ENCODE measurements at regions not wholly inside any gene's neighbourhood (a gene's known extent, or its start where the extent isn't known, plus 50 kb on each side); places are given as distances from the start of the nearest gene placed in this dataset.

DNA sequence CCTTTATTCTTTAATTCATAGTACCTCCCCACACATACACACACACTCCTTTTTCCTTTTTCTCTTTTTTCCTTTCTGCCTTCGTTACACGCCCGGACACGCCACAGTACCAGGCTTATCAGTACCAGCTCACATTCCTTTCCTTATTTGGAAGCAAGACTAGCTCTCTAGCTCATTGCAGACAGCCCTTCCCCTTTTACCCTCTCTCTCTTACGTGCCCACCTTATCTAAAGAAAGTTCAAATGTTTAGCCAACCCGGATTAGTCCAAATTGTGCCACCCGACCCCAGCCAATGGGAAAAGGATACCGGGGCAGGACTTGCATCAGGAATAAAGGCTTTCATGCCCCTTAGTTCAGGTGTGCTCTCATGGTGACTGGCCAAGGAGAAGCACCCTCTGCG lies 194.7 kb upstream of the VCX3A start:
- Histone ChIP-seq H3K27me3 (replicated peaks; ENCODE audit: insufficient read depth) (no peaks in the 10 kb centered on the region), H3K9ac (no peak overlapping the region), H3K36me3 (ENCODE audit: low read depth) (no peaks in the 10 kb centered on the region), H3K4me2 (ENCODE audit: unreplicated experiment) (no peak overlapping the region), H3K4me3 (no peak overlapping the region), H3K9me3 (ENCODE audit: low read depth) (no peaks in the 10 kb centered on the region), H3K27ac (no peak overlapping the region), H4K20me1 (ENCODE audit: insufficient read depth) (no peaks in the 10 kb centered on the region), H3K9me2 (ENCODE audit: insufficient read depth) (no peaks in the 10 kb centered on the region), H3K4me1 (ENCODE audit: insufficient read depth) (no peaks in the 10 kb centered on the region), H3F3A (ENCODE audit: insufficient read depth) (no peaks in the 10 kb centered on the region), H3K79me2 (ENCODE audit: insufficient read depth) (no peaks in the 10 kb centered on the region), H2AFZ (no peak overlapping the region)
- DNase-seq, result no peak
- WGBS, 2 experiments (ENCODE audit: low coverage in 1 of 2, low lambda C conversion rate in 2 of 2, missing lambda C conversion rate in 2 of 2), result 44 to 52% methylated on average over 7 to 9 of the region's 9 CpGs
- no peak for TF ChIP-seq EZH2 (IDR thresholded peaks at IDR 0.05; ENCODE audit: insufficient read depth, poor library complexity, severe bottlenecking)
- TF ChIP-seq EZH2phosphoT487 (IDR thresholded peaks at IDR 0.05; ENCODE audit: insufficient read depth, low read depth), result no peak
- in situ Hi-C loops (cut with MboI), result no loop called here

DNA sequence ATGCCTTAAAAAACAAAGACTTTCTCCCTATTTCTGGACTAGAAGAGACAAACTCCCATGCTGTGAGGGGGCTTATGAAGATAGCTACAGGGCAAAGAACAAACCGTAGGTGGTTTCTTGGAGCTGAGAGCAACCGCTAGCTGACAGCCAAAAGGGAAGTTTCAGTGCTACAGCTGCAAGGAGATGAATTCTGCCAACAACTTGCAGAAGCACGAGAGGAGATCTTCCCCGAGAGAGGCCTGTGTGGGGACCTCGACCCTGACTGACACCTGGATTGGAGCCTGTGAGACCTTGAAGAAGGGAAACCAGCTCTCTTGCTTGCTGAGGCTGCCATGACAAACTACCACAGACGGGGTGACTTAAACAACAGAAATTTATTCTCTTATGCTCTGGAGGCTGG lies 183.8 kb upstream of the VCX3A start:
- TF ChIP-seq EZH2 (IDR thresholded peaks at IDR 0.05; ENCODE audit: insufficient read depth, poor library complexity, severe bottlenecking) (no peak), EZH2phosphoT487 (IDR thresholded peaks at IDR 0.05; ENCODE audit: insufficient read depth, low read depth) (no peak)
- Histone ChIP-seq H3K9ac (no peak overlapping the region), H2AFZ (no peak overlapping the region), H3K36me3 (ENCODE audit: low read depth) (no peaks in the 10 kb centered on the region), H3K27ac (no peak overlapping the region), H3F3A (ENCODE audit: insufficient read depth) (no peaks in the 10 kb centered on the region), H3K9me3 (ENCODE audit: low read depth) (no peaks in the 10 kb centered on the region), H3K4me1 (ENCODE audit: insufficient read depth) (no peaks in the 10 kb centered on the region), H3K4me3 (no peak overlapping the region), H4K20me1 (ENCODE audit: insufficient read depth) (no peaks in the 10 kb centered on the region), H3K9me2 (ENCODE audit: insufficient read depth) (no peaks in the 10 kb centered on the region), H3K27me3 (replicated peaks; ENCODE audit: insufficient read depth) (no peaks in the 10 kb centered on the region), H3K79me2 (ENCODE audit: insufficient read depth) (no peaks in the 10 kb centered on the region), H3K4me2 (ENCODE audit: unreplicated experiment) (no peak overlapping the region)
- WGBS, 2 experiments (ENCODE audit: low coverage in 1 of 2, low lambda C conversion rate in 2 of 2, missing lambda C conversion rate in 2 of 2), result 14 to 17% methylated on average over 6 of the region's 6 CpGs
- no peak for DNase-seq
- in situ Hi-C loops (cut with MboI), result no loop called here

GRCh38 chrX:6708676-6709380 lies 173.9 kb upstream of the VCX3A start:
- H4K20me1 ChIP-seq (ENCODE audit: insufficient read depth), result no peaks in the 10 kb centered on the region
- no peaks in the 10 kb centered on the region for H3F3A ChIP-seq (ENCODE audit: insufficient read depth)
- 18 to 24% methylated on average over 5 of the region's 5 CpGs for WGBS, 2 experiments (ENCODE audit: low coverage in 1 of 2, low lambda C conversion rate in 2 of 2, missing lambda C conversion rate in 2 of 2)
- no peaks in the 10 kb centered on the region for H3K4me1 ChIP-seq (ENCODE audit: insufficient read depth)
- no peaks in the 10 kb centered on the region for H3K79me2 ChIP-seq (ENCODE audit: insufficient read depth)
- no peak overlapping the region for H3K27ac ChIP-seq
- no peaks in the 10 kb centered on the region for H3K9me3 ChIP-seq (ENCODE audit: low read depth)
- H3K9me2 ChIP-seq (ENCODE audit: insufficient read depth), result no peaks in the 10 kb centered on the region
- no peaks in the 10 kb centered on the region for H3K36me3 ChIP-seq (ENCODE audit: low read depth)
- no peak overlapping the region for H3K4me3 ChIP-seq
- H3K27me3 ChIP-seq (replicated peaks; ENCODE audit: insufficient read depth), result no peaks in the 10 kb centered on the region
- no peak for TF ChIP-seq EZH2 (IDR thresholded peaks at IDR 0.05; ENCODE audit: insufficient read depth, poor library complexity, severe bottlenecking)
- no peak for TF ChIP-seq EZH2phosphoT487 (IDR thresholded peaks at IDR 0.05; ENCODE audit: insufficient read depth, low read depth)
- in situ Hi-C loops (cut with MboI), result no loop called here
- H2AFZ ChIP-seq, result no peak overlapping the region
- no peak overlapping the region for H3K9ac ChIP-seq
- no peak for DNase-seq
- H3K4me2 ChIP-seq (ENCODE audit: unreplicated experiment), result no peak overlapping the region

GRCh38 chrX:6708041-6708440 lies 173.1 kb upstream of the VCX3A start:
- H3K4me2 ChIP-seq (ENCODE audit: unreplicated experiment), result no peak overlapping the region
- no peaks in the 10 kb centered on the region for H3K27me3 ChIP-seq (replicated peaks; ENCODE audit: insufficient read depth)
- H3K9me3 ChIP-seq (ENCODE audit: low read depth), result no peaks in the 10 kb centered on the region
- H3K9me2 ChIP-seq (ENCODE audit: insufficient read depth), result no peaks in the 10 kb centered on the region
- WGBS, 2 experiments (ENCODE audit: low coverage in 1 of 2, low lambda C conversion rate in 2 of 2, missing lambda C conversion rate in 2 of 2), result 0% methylated on average over 1 of the region's 1 CpG
- no peak overlapping the region for H2AFZ ChIP-seq
- in situ Hi-C loops (cut with MboI), result no loop called here
- no peaks in the 10 kb centered on the region for H3F3A ChIP-seq (ENCODE audit: insufficient read depth)
- no peak for DNase-seq
- H3K36me3 ChIP-seq (ENCODE audit: low read depth), result no peaks in the 10 kb centered on the region
- no peaks in the 10 kb centered on the region for H3K79me2 ChIP-seq (ENCODE audit: insufficient read depth)
- H3K27ac ChIP-seq, result no peak overlapping the region
- H3K4me3 ChIP-seq, result no peak overlapping the region
- no peaks in the 10 kb centered on the region for H4K20me1 ChIP-seq (ENCODE audit: insufficient read depth)
- TF ChIP-seq EZH2 (IDR thresholded peaks at IDR 0.05; ENCODE audit: insufficient read depth, poor library complexity, severe bottlenecking), result no peak
- no peak for TF ChIP-seq EZH2phosphoT487 (IDR thresholded peaks at IDR 0.05; ENCODE audit: insufficient read depth, low read depth)
- H3K4me1 ChIP-seq (ENCODE audit: insufficient read depth), result no peaks in the 10 kb centered on the region
- no peak overlapping the region for H3K9ac ChIP-seq
